Inflammatory macrophage (primary cell): ENCODE measurements at regions not wholly inside any gene's neighbourhood (a gene's known extent, or its start where the extent isn't known, plus 50 kb on each side); places are given as distances from the start of the nearest gene placed in this dataset.
A peak's percentile ranks its signal among the peaks of the same experiment; 100 is the strongest.
"Not testable (repeated sequence)": the region's sequence is repeated elsewhere in the genome, so short reads cannot be mapped to it uniquely, and the experiment has no call there.

ENCODE experiments used
- DNase-seq, 2 donors: peaks; one replicate each; pipeline ENCODE4 v3.0.0-alpha.2; 2020 to 2022

DNA sequence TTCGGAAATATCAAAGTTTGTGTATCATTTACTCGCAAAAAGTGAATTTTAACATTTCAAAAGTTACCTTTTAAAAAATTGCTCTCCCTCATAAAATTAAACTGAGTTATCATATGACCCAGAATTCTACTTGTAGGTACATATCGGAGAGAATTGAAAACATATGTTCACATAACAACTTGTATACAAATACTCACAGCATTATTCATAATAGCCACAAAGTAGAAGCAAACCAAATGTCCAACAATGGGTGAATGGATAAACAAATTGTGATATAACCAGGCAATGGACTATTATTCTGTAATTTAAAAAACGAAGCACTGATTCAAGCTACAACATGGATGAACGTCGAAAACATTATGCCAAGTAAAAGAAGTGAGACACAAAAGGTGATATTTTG is 412.0 kb upstream of the TCF4 start:
- no peak for DNase-seq

DNA sequence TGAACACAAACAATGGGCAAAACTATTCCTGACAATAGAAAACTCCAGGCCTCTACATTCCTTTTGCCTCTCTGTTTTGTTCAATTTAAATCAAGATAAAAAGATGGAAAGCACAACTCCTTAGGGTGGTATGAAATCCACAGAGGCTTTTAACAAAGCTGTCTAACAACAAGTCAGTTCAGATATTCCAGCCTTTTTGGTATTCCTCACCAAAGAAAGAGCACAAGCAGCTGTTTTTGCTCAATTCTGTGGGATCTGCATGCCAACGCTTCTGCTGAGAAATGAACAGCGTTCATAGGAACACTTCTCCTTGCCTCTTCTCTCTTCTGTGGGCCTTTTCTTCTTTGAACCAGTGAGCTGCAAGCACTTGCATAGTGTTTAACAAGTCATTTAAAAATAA is 411.6 kb upstream of the TCF4 start:
- DNase-seq: no peak

DNA sequence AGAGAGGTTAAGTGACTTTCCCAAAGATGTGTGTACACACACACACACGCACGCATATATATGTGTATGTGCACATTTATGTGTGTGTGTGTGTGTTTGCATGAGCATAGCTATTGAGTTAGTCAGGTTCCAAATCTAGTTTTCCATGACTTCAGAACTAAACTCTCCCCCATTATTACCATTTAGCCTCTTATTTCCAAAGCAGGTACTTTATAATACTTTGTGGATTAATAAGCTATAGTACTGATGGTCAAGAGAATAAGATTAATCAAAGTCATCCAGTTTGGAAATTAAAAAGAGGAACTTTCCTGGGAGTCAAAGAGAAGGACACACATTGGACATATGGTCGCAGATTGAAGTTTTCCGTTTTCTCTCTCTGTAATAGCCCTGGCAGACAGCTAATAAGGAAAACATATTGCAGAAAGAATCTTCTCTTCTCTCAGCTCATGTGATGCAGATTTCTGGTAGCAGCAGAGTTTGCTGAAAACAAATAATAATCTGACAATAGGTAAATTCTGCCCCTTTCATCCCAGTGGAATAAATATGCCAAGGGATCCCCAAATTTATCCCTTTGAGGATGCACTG is 410.9 kb upstream of the TCF4 start:
- DNase-seq: no peak

GRCh38 chr18:55998071-55998522 is 410.1 kb upstream of the TCF4 start:
- no peak for DNase-seq

- DNase-seq: peak in 1 of 2 donors; percentile 9
Measured at GRCh38 chr18:55997151-55997561, 409.2 kb upstream of the TCF4 start.

- no peak for DNase-seq
Measured at GRCh38 chr18:55996717-55997116, 408.7 kb upstream of the TCF4 start.

DNA sequence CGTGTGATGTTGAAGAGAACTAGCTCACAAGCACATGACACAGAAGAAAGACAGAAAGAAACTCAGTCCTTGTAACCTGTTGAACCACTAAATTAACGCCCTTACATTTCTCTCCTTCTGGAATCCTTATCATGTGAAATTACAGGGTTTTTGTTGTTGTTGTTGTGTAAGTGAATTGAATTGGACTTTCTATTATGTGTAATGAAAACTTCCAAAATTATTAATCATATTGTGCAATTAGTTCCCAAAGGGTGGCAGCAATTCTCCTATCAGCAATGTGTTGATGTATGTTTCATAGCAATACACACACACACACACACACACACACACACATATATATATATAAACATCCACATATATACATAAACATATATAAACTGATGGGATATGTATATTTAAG is 402.2 kb upstream of the TCF4 start:
- no peak for DNase-seq

GRCh38 chr18:55988537-55988936 is 400.5 kb upstream of the TCF4 start:
- DNase-seq: peak; percentile 30 to 42

GRCh38 chr18:55983433-55983832 is 395.4 kb upstream of the TCF4 start:
- no peak for DNase-seq

DNA sequence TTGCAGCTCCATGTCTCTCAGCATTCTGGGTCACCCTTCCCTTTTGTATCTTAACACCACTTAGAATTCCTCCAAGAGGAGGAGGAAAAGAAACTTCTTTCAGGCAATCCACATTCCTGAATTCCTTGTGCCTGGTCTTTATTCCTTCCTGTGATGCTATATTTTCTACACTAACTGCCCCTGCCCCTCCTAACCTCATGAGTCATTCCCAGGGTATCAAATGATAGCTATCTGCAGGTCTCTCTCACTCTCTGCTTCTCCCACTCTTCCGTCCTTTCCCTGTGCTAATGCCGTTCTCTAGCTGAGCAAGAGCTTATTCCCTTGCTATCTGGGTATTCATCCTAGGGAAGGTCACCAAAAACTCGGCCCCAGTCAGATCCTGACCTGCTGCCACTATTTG is 395.0 kb upstream of the TCF4 start:
- no peak for DNase-seq

DNA sequence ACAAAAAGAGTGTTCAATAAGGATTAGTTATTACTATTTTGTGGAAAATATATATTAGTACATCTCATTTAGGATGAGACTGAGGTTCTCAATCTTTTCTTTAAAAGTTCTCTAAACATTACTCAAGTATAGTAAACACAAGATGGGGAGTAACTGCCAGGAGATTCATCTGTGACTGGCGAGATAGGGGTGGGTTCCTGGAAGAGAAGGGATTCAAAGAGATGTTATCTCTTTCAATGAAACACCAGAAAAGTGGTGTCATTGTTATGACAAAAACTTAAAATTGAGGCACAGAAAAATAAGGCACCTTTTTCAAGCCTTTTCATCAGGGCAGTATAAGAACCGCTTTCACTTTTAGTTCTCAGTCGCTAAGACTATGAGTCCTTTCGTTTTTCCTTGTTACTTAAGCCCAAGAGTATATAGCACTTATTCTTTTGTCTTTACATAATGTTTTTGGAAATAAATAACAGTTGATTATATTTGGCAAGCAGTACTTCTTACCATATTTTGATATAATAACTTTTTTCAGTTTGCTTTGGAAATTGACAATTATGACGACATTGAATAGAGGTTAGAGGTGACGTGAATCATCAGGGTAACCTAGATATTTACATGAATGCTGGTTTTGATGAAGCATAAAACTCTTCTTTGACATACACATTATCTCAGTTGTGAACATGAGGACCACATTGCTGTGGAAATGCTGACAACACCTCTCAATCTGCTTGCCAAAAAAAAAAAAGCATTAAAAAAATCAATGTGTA is 393.9 kb upstream of the TCF4 start:
- DNase-seq: no peak

DNA sequence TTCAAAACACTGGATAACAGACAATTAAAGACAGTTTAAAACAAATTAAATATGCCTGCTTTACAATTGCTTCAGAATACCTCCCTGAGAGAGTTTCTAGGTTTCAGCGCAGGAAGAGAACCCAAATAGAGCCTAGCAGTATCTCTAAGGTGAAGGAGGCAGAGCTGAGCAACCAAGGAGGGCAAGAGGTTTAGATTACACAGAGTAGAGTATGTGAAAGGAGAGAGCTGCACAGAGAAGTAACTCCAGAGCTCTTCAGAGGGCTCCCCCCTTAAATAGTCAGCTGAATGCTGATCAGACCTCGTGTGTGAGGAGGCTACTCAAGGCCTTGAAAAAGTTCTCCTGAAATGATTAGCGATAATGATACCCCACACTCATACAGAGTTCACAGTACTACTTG is 386.5 kb upstream of the TCF4 start:
- DNase-seq: no peak

- DNase-seq: no peak
Measured at GRCh38 chr18:55968550-55968949, 380.6 kb upstream of the TCF4 start.

GRCh38 chr18:55967019-55967418 is 379.0 kb upstream of the TCF4 start:
- no peak for DNase-seq

DNA sequence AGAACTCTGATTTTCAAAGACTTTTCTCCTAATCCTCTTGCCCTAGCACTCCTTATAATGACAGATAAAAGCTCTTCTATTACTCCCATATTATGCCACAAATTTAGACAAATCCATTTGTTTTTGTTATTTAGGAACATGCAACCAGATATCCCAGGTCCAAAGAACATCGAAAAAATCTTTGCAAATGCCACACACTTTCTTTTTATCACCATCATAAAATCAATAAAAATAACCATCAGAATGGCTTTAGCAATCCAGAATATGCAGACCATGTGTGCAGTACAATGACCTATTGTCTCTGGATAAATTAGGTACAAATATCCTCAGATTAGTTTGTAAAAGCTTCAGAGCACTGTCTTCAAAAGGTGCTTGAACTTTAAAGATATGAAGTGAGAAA is 376.2 kb upstream of the TCF4 start:
- no peak for DNase-seq

- DNase-seq: no peak
Measured at GRCh38 chr18:55953326-55953725, 365.3 kb upstream of the TCF4 start.

DNA sequence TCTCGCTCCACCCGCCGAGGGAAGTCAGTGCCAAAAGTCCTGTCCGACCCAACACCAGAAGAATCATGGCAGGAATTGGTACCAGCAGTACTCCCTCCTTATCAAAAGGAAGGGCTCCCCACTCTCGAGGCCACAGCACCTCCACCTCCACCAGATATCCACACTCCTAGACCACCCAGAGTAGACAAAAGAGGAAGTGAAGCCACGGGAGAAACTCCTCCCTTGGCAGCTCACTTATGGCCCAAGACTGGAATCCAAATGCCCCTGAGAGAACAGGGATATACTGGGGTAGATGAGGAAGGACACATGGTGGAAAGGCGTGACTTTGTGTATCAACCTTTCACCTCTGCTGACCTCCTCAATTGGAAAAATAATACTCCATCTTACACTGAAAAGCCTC is 363.7 kb upstream of the TCF4 start:
- DNase-seq: not testable (repeated sequence)

DNA sequence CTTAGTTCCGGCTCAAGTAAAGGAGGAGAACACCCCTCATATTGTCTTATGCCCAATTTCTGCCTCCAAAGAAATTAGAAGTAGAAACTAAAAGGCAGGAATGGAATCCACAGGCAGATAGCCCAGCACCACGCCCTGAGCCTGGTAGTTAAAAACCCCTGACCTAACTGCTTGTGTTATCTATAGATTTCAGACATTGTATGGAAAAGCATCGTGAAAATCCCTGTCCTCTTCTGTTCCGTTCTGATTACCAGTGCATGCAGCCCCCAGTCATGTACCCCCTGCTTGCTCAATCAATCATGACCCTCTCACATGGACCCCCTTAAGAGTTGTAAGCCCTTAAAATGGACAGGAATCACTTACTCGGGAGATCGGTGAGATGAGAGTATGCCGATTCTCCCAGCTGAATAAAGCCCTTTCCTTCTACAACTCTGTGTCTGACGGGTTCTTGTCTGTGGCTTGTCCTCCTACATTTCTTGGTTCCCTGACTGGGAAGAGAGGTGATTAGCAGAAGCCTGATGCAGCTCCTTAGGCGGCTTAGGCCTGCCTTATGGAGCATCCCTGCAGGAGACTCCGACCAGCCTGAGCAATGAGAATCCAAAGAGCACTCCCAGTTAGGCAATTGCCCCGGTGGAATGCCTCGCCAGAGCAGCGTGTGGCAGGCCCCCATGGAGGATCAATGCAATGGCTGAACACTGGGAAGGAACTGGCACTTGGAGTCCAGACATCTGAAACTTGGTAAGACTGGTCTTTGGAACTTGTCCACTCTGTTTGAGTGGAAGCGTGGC is 362.6 kb upstream of the TCF4 start:
- no peak for DNase-seq

DNA sequence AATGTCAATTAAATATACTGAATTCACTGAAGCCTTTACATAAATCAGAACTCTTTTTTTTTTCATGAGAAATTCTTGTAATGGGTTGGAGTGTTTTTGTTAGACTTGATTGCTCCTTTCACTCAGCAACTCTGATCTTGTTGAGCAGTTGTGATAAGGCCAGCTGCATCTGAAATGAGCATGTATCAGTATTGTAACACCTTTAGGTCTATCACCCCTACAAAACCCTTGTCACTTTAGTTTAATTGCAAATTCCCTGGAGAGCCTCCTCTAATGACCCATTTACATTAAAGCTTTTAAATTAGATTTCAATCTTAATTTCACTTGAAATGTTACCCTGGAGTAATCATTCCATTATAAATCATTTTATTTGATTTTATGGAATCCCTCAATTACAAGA is 346.8 kb upstream of the TCF4 start:
- DNase-seq: no peak

DNA sequence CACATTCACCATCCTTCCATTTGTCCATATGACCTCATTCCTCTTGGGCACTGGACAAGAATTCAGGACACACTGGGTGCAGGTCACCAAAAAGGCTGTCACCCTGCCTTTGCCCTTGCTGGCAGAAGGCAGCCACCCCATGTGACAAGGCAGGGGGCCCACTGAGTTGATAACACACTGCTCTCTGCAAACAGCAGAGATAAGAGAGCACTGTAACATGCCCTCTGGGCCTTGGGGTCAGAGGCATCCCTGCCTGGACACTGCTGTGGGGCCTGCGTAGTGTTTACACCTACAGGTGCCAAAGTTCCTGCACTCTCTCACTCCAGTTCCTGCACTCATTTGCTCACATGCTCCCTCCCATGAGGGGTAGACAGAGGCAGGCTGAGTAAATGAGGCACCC is 344.7 kb upstream of the TCF4 start:
- no peak for DNase-seq

DNA sequence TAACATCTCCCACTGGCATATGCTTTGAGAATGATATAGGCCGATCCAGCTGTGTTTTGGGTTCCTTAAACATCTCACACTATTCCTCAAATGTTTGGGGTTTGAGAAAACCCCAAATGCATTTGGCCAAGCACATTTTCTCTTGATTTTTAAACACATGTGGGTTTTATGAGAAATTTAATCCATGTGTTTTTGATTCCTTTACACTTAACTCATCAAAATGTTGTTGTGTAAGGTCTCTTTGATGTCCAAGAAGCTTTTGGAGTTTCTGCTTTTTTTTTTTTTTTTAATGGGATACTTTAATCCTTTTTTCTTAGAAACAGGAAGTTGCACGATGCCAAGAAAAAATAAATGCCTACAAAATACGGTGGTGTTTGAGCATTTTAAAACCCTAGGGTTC is 339.8 kb upstream of the TCF4 start:
- no peak for DNase-seq

DNA sequence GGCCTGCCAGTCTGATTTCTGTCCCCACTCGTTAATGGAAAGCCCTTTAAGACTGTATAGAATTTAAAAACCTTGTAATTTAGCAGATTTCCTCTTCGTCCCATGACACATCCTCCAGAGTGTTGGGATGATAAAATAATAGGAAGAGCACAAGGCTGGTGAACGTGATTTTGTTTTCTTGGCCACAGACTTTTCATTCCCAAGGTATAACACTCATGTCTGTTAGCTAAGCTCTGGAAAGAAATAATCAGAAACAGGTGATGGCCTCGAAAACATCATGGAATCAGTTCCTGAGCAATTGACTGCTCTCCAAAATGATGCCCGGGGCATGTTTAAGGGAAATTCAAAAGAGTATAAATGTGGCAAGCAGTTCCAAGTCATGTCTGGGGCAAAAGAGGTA is 337.8 kb upstream of the TCF4 start:
- DNase-seq: no peak

DNA sequence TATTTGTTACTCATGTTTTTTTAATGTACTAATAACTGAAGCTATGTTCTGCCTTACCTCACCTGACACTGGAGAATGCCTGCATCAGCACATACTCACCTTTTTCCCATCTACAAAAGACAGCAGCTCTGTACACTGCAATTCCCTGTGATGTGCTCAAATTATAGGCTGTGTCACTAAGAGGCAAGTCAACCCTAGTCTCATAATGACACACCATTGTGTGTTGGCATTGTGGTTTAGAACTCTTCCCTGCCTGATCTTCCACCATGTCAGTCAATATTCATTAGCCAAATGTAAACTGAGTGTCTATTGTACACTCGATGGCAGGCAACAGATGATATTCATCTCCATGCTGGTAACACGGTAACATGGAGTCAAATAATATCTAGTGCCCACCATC is 332.1 kb upstream of the TCF4 start:
- no peak for DNase-seq

DNA sequence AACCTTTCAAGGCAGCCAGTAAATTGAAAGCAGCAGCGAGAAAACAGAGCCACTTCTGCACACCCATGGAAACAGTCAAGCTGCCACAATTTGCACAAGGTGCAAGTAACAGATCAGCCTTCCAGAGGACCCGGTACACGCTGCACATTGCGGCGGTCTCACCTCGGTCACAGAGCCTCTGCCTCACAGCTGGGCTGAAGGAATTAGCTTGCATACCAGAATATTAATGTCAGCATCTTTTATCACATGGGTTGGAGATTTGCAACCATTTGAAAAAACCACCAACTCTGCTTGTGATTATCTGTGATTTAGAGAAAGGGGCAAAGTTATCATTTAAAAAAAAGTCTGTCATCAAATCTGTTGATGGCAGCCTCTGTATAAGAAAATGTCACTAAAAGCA is 330.5 kb upstream of the TCF4 start:
- DNase-seq: no peak
